ENCODE measurements at regions not wholly inside any gene's neighbourhood (a gene's known extent, or its start where the extent isn't known, plus 50 kb on each side); places are given as distances from the start of the nearest gene placed in this dataset.

GRCh38 chr2:188130317-188130716, 161.4 kb upstream of the GULP1 start:
- TF ChIP-seq CTCF (IDR thresholded peaks at IDR 0.05): no peak
- TF ChIP-seq POLR2A (IDR thresholded peaks at IDR 0.05): no peak
- Histone ChIP-seq H3K27me3 (no peaks in the 10 kb centered on the region), H3K4me3 (no peak overlapping the region), H3K27ac (no peak overlapping the region), H3K9me3 (no peaks in the 10 kb centered on the region), H3K36me3 (no peaks in the 10 kb centered on the region), H3K4me1 (no peaks in the 10 kb centered on the region)
- no peak for DNase-seq
- intact Hi-C loops (cut with DNase I; ENCODE audit: low total_unique reads) (no loop called here), in situ Hi-C loops (cut with MboI; ENCODE audit: low pct_ligation_motif_present in 1 of 4, low pct_unique_long_range_greater_than_20kb in 1 of 4, low sequenced_read_pairs in 3 of 4) (no loop called here)

- no peaks in the 10 kb centered on the region for H3K36me3 ChIP-seq
- no peaks in the 10 kb centered on the region for H3K9me3 ChIP-seq
- intact Hi-C loops (cut with DNase I; ENCODE audit: low total_unique reads): no loop called here
- no peak overlapping the region for H3K27ac ChIP-seq
- WGBS, 2 donors (ENCODE audit: low coverage in 1 of 2): 38 to 57% methylated on average over 1 of the region's 1 CpG
- H3K27me3 ChIP-seq: no peaks in the 10 kb centered on the region
- in situ Hi-C loops (cut with MboI; ENCODE audit: low pct_ligation_motif_present in 1 of 4, low pct_unique_long_range_greater_than_20kb in 1 of 4, low sequenced_read_pairs in 3 of 4): no loop called here
- no peak for DNase-seq
- no peaks in the 10 kb centered on the region for H3K4me1 ChIP-seq
- no peak overlapping the region for H3K4me3 ChIP-seq
- no peak for TF ChIP-seq CTCF (IDR thresholded peaks at IDR 0.05)
- no peak for TF ChIP-seq POLR2A (IDR thresholded peaks at IDR 0.05)
- TF ChIP-seq EP300 (IDR thresholded peaks at IDR 0.05; ENCODE audit: low read depth): no peak
- no peak for TF ChIP-seq POLR2AphosphoS5 (IDR thresholded peaks at IDR 0.05)
Observed at GRCh38 chr2:188131281-188131680, 160.4 kb upstream of the GULP1 start.

- no peak for TF ChIP-seq POLR2A (IDR thresholded peaks at IDR 0.05)
- TF ChIP-seq POLR2AphosphoS5 (IDR thresholded peaks at IDR 0.05): no peak
- no peak for TF ChIP-seq CTCF (IDR thresholded peaks at IDR 0.05)
- no peak for TF ChIP-seq EP300 (IDR thresholded peaks at IDR 0.05; ENCODE audit: low read depth)
- Histone ChIP-seq H3K4me1 (no peaks in the 10 kb centered on the region), H3K27ac (no peak overlapping the region), H3K9me3 (no peaks in the 10 kb centered on the region), H3K36me3 (no peaks in the 10 kb centered on the region), H3K27me3 (no peaks in the 10 kb centered on the region), H3K4me3 (no peak overlapping the region)
- DNase-seq: no peak
- WGBS, 2 donors (ENCODE audit: low coverage in 1 of 2): 7 to 33% methylated on average over 3 to 5 of the region's 5 CpGs
- in situ Hi-C loops (cut with MboI; ENCODE audit: low pct_ligation_motif_present in 1 of 4, low pct_unique_long_range_greater_than_20kb in 1 of 4, low sequenced_read_pairs in 3 of 4) (no loop called here), intact Hi-C loops (cut with DNase I; ENCODE audit: low total_unique reads) (no loop called here)
Observed at GRCh38 chr2:188132385-188132784, 159.3 kb upstream of the GULP1 start.

GRCh38 chr2:188134241-188134640, 157.4 kb upstream of the GULP1 start:
- no peak for DNase-seq
- H3K4me1 ChIP-seq: no peaks in the 10 kb centered on the region
- no peaks in the 10 kb centered on the region for H3K9me3 ChIP-seq
- H3K4me3 ChIP-seq: no peak overlapping the region
- TF ChIP-seq CTCF (IDR thresholded peaks at IDR 0.05): no peak
- no peak overlapping the region for H3K27ac ChIP-seq
- no peaks in the 10 kb centered on the region for H3K27me3 ChIP-seq
- 33 to 52% methylated on average over 1 of the region's 1 CpG for WGBS, 2 donors (ENCODE audit: low coverage in 1 of 2)
- in situ Hi-C loops (cut with MboI; ENCODE audit: low pct_ligation_motif_present in 1 of 4, low pct_unique_long_range_greater_than_20kb in 1 of 4, low sequenced_read_pairs in 3 of 4): no loop called here
- intact Hi-C loops (cut with DNase I; ENCODE audit: low total_unique reads): no loop called here
- no peaks in the 10 kb centered on the region for H3K36me3 ChIP-seq
